Ovary (tissue), 7 donors: ENCODE measurements at regions not wholly inside any gene's neighbourhood (a gene's known extent, or its start where the extent isn't known, plus 50 kb on each side); places are given as distances from the start of the nearest gene placed in this dataset.

Experiments
- DNase-seq, 5 donors: peaks; one replicate each; pipeline ENCODE4 v3.0.0-alpha.2; 2019 to 2020
- H3K27ac ChIP-seq, 2 donors: fragments of 200-600 bp; one replicate each; pipeline versions ENCODE4 v1.5.1 to v1.8.0; 2019 to 2022
- H3K27me3 ChIP-seq: fragments of 200-600 bp; one replicate; pipeline ENCODE4 v1.8.0; 2022
- H3K36me3 ChIP-seq: fragments of 200-600 bp; sonication (generic); one replicate; pipeline ENCODE4 v1.5.1; 2019
- H3K4me1 ChIP-seq: one replicate; pipeline ENCODE4 v1.8.1; 2013; ENCODE audit warnings: mild to moderate bottlenecking, moderate library complexity; ENCODE audit not compliant: insufficient read depth
- H3K4me3 ChIP-seq: fragments of 200-600 bp; sonication (generic); one replicate; pipeline ENCODE4 v1.5.1; 2017
- H3K9me3 ChIP-seq, 2 donors: fragments of 200-600 bp in 1 of 2; sonication (generic) in 1 of 2; one replicate each; pipeline versions ENCODE4 v1.5.1 to v1.8.1; 2013 to 2019; ENCODE audit warnings: mild to moderate bottlenecking in 1 of 2, moderate library complexity in 1 of 2
- CTCF ChIP-seq, 3 donors: fragments of 450-650 bp in 2 of 3; fragments of 200-600 bp in 1 of 3; IDR thresholded peaks; one replicate each; pipeline versions ENCODE4 v1.5.1 to v1.8.0; 2016 to 2022; ENCODE audit warnings: antibody characterized with exemption in 3 of 3, mild to moderate bottlenecking in 1 of 3
- EP300 ChIP-seq: sonication (generic); formaldehyde crosslinking; IDR thresholded peaks from one replicate; pipeline ENCODE4 v1.6.1; 2017; ENCODE audit warnings: antibody characterized with exemption
- POLR2A ChIP-seq: fragments of 450-650 bp; IDR thresholded peaks from one replicate; pipeline ENCODE4 v1.6.1; 2017; ENCODE audit warnings: antibody characterized with exemption, mild to moderate bottlenecking, moderate library complexity
- WGBS, 3 donors: extraction: QIAGEN DNeasy Blood & Tissue Kit in 1 of 3; methylation state at CpG; one replicate each; pipeline versions ENCODE4 v1.1.5 to v1.1.7; 2013 to 2017; 5-methylcytosine and 5-hydroxymethylcytosine counted together
- intact Hi-C, 4 donors: fragments of 100-400 bp; cut with DNase I; formaldehyde crosslinking; loops; one replicate each; pipeline versions ENCODE4 v1.11.0 to v1.15.1; 2022 to 2023
- donor health status: DM: no; HTN: no; CAD: no; lungs with moderate emphysema.
- donor health status: DM: no; HTN: no; CAD: no.
- donor health status: Bipolar disorder and iron deficiency.
- donor health status: DM: no; HTN: no; CAD: no.
- donor health status: DM: yes; HTN: yes; CAD: no.

- H3K4me3 ChIP-seq, result no peak overlapping the region
- intact Hi-C loops, result no loop called here
- TF ChIP-seq EP300, result no peak
- no peak for TF ChIP-seq POLR2A
- no peak for TF ChIP-seq CTCF (IDR thresholded peaks at IDR 0.05)
- H3K4me1 ChIP-seq, result no peaks in the 10 kb centered on the region
- WGBS, 3 donors, result 58 to 67% (median 63%) methylated on average over 2 of the region's 2 CpGs
- no peak overlapping the region for H3K27ac ChIP-seq
- no peak for DNase-seq
- H3K36me3 ChIP-seq, result no peaks in the 10 kb centered on the region
- no peaks in the 10 kb centered on the region for H3K9me3 ChIP-seq
- no peaks in the 10 kb centered on the region for H3K27me3 ChIP-seq
Observed at GRCh38 chr7:15947754-15948153, 261.3 kb upstream of the MEOX2 start.

GRCh38 chr7:15938115-15938514, 251.6 kb upstream of the MEOX2 start:
- TF ChIP-seq POLR2A, result no peak
- no peak for TF ChIP-seq EP300
- TF ChIP-seq CTCF (IDR thresholded peaks at IDR 0.05), result no peak
- no peak overlapping the region for H3K27ac ChIP-seq
- no peak for DNase-seq

GRCh38 chr7:15937571-15937970, 251.1 kb upstream of the MEOX2 start:
- Histone ChIP-seq H3K4me3 (no peak overlapping the region), H3K4me1 (no peaks in the 10 kb centered on the region), H3K9me3 (no peaks in the 10 kb centered on the region), H3K36me3 (no peaks in the 10 kb centered on the region), H3K27ac (no peak overlapping the region), H3K27me3 (no peaks in the 10 kb centered on the region)
- no peak for DNase-seq
- TF ChIP-seq EP300 (no peak), CTCF (IDR thresholded peaks at IDR 0.05) (no peak), POLR2A (no peak)
- intact Hi-C loops, result no loop called here

More at GRCh38 chr7:15938115-15938514, 251.6 kb upstream of the MEOX2 start:
- Histone ChIP-seq H3K4me3 (no peak overlapping the region), H3K4me1 (no peaks in the 10 kb centered on the region), H3K9me3 (no peaks in the 10 kb centered on the region), H3K27me3 (no peaks in the 10 kb centered on the region), H3K36me3 (no peaks in the 10 kb centered on the region)
- intact Hi-C loops, result no loop called here

- Histone ChIP-seq H3K9me3 (no peaks in the 10 kb centered on the region), H3K4me3 (no peak overlapping the region), H3K27ac (no peak overlapping the region), H3K36me3 (no peaks in the 10 kb centered on the region), H3K4me1 (no peaks in the 10 kb centered on the region), H3K27me3 (no peaks in the 10 kb centered on the region)
- intact Hi-C loops, result no loop called here
- DNase-seq, result no peak
- WGBS, 3 donors, result 76 to 90% (median 83%) methylated on average over 2 of the region's 2 CpGs
- no peak for TF ChIP-seq CTCF (IDR thresholded peaks at IDR 0.05)
- TF ChIP-seq POLR2A, result no peak
- TF ChIP-seq EP300, result no peak
Observed at GRCh38 chr7:15936991-15937390, 250.5 kb upstream of the MEOX2 start.

GRCh38 chr7:15932318-15932717, 245.8 kb upstream of the MEOX2 start:
- no peaks in the 10 kb centered on the region for H3K27me3 ChIP-seq
- TF ChIP-seq EP300 (no peak), CTCF (IDR thresholded peaks at IDR 0.05) (no peak), POLR2A (no peak)
- no peak for DNase-seq
- no peaks in the 10 kb centered on the region for H3K36me3 ChIP-seq
- no peak overlapping the region for H3K4me3 ChIP-seq
- no peaks in the 10 kb centered on the region for H3K9me3 ChIP-seq
- H3K27ac ChIP-seq, result no peak overlapping the region
- 92 to 96% (median 95%) methylated on average over 1 of the region's 1 CpG for WGBS, 3 donors
- intact Hi-C loops, result no loop called here
- no peaks in the 10 kb centered on the region for H3K4me1 ChIP-seq
